GM12872 (cell line): ENCODE measurements at regions not wholly inside any gene's neighbourhood (a gene's known extent, or its start where the extent isn't known, plus 50 kb on each side); places are given as distances from the start of the nearest gene placed in this dataset.

ENCODE experiments used
- TF ChIP-seq, protein P1 (sequence below): IDR thresholded peaks from 3 replicates; pipeline ENCODE4 v1.5.1; 2011; ENCODE audit warnings: low read depth, mild to moderate bottlenecking, low read length, moderate library complexity; ENCODE audit not compliant: insufficient read depth

DNA sequence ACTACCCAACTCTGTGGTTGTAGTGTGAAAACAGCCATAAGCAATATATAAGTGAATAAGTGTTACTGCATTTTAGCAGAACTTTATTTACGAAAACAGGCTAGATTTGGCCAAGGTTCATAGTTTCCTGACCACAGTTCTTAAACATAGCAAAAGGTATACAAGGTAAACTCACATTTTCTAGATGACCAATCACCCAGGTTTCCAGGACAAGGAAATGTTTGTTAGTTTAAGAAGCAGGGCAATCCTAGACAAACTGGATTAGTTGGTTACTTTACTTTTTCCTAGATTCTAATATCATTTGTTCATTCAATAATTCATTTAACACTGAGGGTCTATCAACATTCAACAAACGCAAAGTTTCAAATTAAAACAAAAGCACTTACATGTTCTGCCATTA lies 201.7 kb downstream of the SPRY2 start:
- TF ChIP-seq, protein P1, sequence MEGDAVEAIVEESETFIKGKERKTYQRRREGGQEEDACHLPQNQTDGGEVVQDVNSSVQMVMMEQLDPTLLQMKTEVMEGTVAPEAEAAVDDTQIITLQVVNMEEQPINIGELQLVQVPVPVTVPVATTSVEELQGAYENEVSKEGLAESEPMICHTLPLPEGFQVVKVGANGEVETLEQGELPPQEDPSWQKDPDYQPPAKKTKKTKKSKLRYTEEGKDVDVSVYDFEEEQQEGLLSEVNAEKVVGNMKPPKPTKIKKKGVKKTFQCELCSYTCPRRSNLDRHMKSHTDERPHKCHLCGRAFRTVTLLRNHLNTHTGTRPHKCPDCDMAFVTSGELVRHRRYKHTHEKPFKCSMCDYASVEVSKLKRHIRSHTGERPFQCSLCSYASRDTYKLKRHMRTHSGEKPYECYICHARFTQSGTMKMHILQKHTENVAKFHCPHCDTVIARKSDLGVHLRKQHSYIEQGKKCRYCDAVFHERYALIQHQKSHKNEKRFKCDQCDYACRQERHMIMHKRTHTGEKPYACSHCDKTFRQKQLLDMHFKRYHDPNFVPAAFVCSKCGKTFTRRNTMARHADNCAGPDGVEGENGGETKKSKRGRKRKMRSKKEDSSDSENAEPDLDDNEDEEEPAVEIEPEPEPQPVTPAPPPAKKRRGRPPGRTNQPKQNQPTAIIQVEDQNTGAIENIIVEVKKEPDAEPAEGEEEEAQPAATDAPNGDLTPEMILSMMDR, result no peak

DNA sequence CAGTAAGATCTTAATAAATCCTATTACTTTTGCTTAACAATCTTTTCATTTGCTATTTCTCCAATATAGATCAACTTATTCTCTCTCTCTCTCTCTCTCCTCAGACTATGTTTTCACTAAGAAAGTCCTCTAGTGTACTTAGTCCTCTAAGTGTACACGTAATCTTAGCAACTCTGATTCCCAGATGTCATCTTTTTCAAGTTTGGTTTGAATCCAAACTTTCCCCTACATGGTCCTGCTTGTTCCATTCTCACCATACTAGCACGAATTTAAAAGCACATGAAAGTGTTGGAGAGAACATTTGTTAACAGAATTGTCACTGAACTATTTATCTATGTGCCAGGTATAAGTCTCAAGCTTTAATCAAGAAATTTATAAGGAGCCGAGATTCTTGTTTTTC lies 202.9 kb downstream of the SPRY2 start:
- TF ChIP-seq, protein P1, result no peak

DNA sequence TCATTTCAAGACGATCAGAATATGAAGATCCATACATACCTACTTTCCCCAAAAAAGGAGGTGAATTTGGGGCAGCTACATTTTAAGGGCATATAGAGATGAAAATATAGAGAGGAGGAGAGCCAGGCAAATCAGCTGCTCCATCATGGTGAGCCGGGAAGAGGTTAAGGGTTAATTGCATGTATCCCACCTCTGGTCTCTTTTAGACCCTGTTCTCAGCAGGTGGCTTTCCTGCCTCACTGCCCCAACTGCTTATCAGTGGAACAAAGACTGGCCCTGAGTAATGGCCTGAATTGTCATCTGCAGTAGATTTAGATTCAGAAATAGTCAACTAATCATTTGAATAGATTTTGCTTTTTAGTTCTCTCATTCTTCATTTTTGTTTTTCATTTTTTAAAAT lies 206.6 kb downstream of the SPRY2 start:
- TF ChIP-seq, protein P1, result no peak

DNA sequence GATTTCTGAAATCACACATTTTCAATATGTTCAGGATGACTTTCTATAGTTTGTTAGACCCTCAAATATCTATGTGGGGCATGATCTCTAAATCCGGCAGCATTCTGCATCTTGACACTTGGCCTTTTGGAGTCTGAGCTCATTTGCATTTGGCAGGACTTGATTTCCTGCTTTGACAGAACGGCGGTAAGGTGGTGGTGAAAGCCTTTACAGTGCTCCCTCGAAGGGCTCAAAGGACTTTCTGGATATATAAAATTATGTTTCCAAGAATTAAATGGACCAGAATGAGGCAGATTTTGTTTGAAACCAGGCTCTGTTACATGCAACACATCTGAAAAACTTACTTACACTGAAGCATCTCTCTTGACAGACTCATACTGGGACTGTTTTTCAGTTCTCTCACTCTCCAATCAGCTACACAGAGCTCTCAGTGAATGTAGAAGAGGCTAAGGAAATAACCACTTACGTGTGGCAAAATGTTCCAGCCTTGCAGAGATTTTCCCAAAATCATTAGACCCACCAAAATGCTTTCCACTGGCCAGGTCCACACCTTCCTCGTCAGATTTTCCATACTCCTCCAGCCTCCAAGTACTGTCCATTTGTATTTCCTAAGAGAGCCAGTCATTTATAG lies 207.2 kb downstream of the SPRY2 start:
- TF ChIP-seq, protein P1, result no peak

DNA sequence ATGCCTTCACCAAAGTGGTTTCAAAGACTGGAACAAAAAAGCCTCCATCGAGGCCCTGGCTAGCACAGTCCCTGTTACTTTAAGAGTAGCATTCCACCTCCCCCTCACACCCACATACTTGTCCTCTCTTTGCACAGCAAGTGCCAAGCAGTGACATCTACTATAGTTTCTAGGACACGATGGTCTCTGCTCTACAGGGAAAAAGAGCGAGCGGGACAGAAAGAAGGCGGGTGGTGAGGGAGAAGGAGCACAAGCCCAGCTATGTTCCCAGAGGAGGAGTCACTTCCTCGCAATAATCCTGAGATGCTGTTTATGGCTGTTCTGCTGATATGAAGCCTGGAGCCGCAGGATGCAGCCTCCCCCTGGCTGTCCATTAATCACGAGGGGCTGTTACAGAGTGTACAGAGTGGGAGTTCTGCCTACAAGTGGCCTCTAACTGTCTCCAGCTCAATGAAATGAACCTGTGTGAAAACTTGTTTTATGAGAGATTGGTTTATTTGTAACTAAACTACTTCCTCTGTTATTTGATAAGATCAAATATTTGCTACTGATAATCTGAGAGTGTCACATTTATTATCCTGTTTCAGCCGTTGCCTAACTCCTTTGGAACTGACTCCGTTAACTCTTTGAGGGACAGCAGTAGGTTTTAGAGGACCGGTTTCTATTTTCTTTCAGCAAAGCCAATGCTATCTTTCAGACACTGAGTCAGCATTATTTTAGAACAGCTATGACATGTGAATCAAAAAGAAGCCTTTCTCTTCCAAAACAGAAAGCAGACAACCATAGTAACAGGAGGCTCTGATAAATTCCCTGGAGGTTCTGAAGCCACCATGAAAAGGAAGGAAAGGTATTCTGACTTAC lies 208.0 kb downstream of the SPRY2 start:
- TF ChIP-seq, protein P1, result no peak

DNA sequence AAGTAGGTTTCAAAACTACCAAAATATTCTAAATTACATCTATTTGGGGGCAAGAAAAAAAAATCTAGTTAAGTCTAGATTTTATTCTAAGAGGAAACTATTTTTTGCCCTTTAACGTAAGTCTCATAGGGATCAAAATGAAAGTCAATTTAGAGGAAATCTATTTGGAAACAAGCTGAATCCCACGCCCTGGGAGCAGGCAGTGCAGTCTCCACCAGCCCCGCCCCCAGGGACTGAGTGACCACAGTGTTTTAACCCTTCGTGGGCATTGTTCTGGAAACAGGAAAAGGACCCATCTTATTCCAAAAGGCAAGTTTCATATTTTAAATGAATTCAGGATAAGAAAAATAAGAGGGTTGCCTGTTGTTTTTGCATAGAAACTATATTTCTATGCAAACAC lies 209.7 kb downstream of the SPRY2 start:
- TF ChIP-seq, protein P1, result no peak

DNA sequence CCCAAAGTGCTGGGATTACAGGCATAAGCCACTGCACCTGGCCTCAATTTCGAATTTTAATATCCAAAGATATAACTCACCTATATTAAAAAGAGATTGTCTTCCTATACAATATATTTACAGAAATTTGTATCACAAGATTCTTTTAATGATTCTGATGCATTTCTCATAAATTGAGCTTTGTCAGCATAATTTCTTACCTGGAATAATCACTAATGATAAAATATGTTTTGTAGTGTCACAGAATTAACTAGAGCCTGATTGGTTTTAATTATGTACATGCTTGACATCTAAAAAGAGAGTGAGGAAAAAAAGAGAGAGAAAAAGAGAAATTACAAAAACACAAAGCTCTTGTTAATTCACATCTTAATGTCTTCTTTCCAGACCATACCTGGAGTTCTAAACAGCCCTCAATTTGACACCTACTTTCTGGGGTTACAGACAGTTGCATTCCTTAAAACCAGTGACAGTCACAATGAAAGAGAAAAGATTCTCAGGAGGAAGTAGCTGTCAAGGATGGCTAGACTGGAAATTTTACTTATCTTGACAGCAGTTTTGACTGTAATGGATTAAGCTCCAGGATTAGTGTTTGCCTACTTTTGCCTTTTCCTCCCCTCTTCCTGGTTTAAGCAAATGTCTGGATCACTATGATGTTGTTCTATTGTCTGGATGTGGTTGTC lies 214.4 kb downstream of the SPRY2 start:
- TF ChIP-seq, protein P1, result no peak
